Body of pancreas (tissue), 4 donors: ENCODE measurements at regions not wholly inside any gene's neighbourhood (a gene's known extent, or its start where the extent isn't known, plus 50 kb on each side); places are given as distances from the start of the nearest gene placed in this dataset.

ENCODE experiments used
- ATAC-seq: fragments of 150-250 bp; one replicate; pipeline ENCODE4 v1.9.1; 2016
- DNase-seq, 4 donors: peaks; one replicate each; pipeline ENCODE4 v3.0.0-alpha.2; 2019
- H3K27ac ChIP-seq, 4 donors: fragments of 200-600 bp; sonication (generic); 1 replicate in 3 of 4; 2 replicates in 1 of 4; pipeline versions ENCODE4 v1.5.1 to v1.6.1; 2016 to 2019; ENCODE audit warnings: mild to moderate bottlenecking in 1 of 4, mixed read lengths in 1 of 4, moderate library complexity in 1 of 4
- H3K27me3 ChIP-seq, 2 donors: fragments of 200-600 bp; sonication (generic); one replicate each; pipeline ENCODE4 v1.6.0; 2016; ENCODE audit warnings: mild to moderate bottlenecking in 1 of 2
- H3K36me3 ChIP-seq, 2 donors: fragments of 200-600 bp; sonication (generic); replicated peaks in 1 of 2; 2 replicates each; pipeline ENCODE4 v1.5.1; 2016; ENCODE audit warnings: low read depth in 2 of 2; ENCODE audit not compliant: insufficient read depth in 1 of 2
- H3K4me1 ChIP-seq: fragments of 200-600 bp; sonication (generic); one replicate; pipeline ENCODE4 v1.6.0; 2016
- H3K4me3 ChIP-seq, 2 donors: fragments of 200-600 bp; sonication (generic); 1 replicate in 1 of 2; 2 replicates in 1 of 2; pipeline ENCODE4 v1.5.1; 2016 to 2019
- H3K9me3 ChIP-seq, 3 donors: fragments of 200-600 bp; sonication (generic); 1 replicate in 2 of 3; 2 replicates in 1 of 3; pipeline ENCODE4 v1.5.1; 2016
- POLR2A ChIP-seq, 3 donors: fragments of 450-650 bp; IDR thresholded peaks; one replicate each; pipeline ENCODE4 v1.6.1; 2016; ENCODE audit warnings: antibody characterized with exemption in 3 of 3, mild to moderate bottlenecking in 2 of 3
- WGBS, 2 donors: methylation state at CpG; one replicate each; pipeline ENCODE4 v1.1.5; 2017; 5-methylcytosine and 5-hydroxymethylcytosine counted together
- intact Hi-C: fragments of 100-400 bp; cut with DNase I; formaldehyde crosslinking; loops from one replicate; pipeline ENCODE4 v1.15.1; 2023
- TF ChIP-seq, protein P1 (sequence below), 7 experiments: fragments of 450-650 bp in 4 of 7; fragments of 200-600 bp in 3 of 7; sonication (generic) in 3 of 7; IDR thresholded peaks; one replicate each; pipeline ENCODE4 v1.5.1; 2016 to 2019; ENCODE audit warnings: antibody characterized with exemption in 7 of 7

DNA sequence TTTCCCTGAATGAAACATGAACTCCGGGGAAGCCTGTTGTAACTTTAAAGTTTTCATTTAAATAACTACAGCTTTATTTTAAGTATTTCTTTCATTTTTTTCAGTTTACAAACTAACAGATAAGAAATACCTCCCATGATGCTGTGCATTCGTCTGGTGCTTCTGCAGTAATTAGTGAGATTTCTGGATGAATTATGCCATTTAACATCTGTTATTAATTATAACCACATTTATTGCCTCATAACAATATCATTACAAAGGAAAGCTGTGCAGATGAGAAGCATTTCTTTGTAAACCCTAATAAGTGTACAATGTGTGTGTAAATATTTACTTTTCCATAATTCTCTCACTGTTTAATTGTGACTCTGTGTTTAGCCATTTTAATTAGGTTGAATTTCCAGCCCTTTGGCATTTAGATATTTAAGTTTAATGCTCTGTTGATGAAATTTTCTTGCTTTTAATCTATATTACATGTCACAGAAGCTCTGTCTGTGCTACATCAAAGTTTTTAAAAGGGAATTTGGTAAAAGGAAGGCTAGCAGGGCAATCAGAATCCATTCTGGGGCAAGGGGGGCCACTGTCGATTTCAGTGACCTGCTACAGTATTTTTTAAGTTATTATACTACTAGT lies 418.0 kb downstream of the SPATA31D1 start:
- TF ChIP-seq, protein P1, sequence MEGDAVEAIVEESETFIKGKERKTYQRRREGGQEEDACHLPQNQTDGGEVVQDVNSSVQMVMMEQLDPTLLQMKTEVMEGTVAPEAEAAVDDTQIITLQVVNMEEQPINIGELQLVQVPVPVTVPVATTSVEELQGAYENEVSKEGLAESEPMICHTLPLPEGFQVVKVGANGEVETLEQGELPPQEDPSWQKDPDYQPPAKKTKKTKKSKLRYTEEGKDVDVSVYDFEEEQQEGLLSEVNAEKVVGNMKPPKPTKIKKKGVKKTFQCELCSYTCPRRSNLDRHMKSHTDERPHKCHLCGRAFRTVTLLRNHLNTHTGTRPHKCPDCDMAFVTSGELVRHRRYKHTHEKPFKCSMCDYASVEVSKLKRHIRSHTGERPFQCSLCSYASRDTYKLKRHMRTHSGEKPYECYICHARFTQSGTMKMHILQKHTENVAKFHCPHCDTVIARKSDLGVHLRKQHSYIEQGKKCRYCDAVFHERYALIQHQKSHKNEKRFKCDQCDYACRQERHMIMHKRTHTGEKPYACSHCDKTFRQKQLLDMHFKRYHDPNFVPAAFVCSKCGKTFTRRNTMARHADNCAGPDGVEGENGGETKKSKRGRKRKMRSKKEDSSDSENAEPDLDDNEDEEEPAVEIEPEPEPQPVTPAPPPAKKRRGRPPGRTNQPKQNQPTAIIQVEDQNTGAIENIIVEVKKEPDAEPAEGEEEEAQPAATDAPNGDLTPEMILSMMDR (IDR thresholded peaks at IDR 0.05), result no peak
- no peak for TF ChIP-seq POLR2A (IDR thresholded peaks at IDR 0.05)
- Histone ChIP-seq H3K4me1 (no peaks in the 10 kb centered on the region), H3K36me3 (no peaks in the 10 kb centered on the region), H3K9me3 (no peaks in the 10 kb centered on the region), H3K4me3 (no peak overlapping the region), H3K27me3 (no peaks in the 10 kb centered on the region), H3K27ac (no peak overlapping the region)
- intact Hi-C loops, result no loop called here
- WGBS, 2 donors, result 61 to 74% methylated on average over 3 of the region's 3 CpGs
- no peak for ATAC-seq
- no peak for DNase-seq

DNA sequence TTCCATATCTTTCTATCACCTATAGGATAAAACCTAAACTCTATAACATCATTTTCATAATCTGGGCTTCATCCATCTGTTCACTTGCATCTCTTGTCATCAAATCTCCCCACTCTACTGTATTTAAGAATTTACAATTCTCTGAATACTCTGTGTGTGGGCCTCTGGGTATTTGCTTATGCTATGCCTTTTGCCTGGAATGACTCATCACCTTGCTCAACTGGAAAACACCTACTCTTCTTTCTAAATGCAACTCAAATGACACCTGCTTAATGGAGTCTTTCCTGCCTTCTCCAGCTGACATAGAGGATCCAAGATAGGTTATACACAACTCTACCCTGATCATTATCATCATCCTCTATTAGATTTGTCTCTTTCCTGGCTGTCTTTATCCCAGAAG lies 421.7 kb downstream of the SPATA31D1 start:
- H3K27ac ChIP-seq, result no peak overlapping the region
- intact Hi-C loops, result no loop called here
- no peaks in the 10 kb centered on the region for H3K27me3 ChIP-seq
- no peaks in the 10 kb centered on the region for H3K9me3 ChIP-seq
- H3K36me3 ChIP-seq, result no peaks in the 10 kb centered on the region
- H3K4me1 ChIP-seq, result no peaks in the 10 kb centered on the region
- ATAC-seq, result no peak
- TF ChIP-seq, protein P1 (IDR thresholded peaks at IDR 0.05), result no peak
- TF ChIP-seq POLR2A (IDR thresholded peaks at IDR 0.05), result no peak
- DNase-seq, result no peak
- H3K4me3 ChIP-seq, result no peak overlapping the region

DNA sequence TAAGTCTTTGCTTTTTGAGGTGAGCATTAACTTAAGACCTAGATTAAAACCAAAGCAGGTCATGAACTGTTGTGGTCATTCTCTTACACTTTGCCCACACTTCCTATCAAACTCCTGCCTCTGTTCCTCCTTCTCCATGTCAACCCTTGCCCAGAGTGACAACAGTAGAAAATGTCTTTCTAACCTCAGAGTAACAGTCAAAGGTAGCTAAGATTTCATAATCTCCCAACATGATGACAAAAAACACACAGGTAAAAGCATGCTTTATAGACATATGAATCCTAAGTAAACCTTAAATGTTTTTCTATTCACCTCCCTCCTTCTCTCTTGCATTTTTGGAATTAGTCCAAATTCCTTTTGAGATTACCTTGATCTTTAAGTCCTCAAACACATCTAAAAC lies 422.3 kb downstream of the SPATA31D1 start:
- ATAC-seq (no peak), DNase-seq (no peak)
- no peak overlapping the region for H3K27ac ChIP-seq
- no peaks in the 10 kb centered on the region for H3K27me3 ChIP-seq
- no peak overlapping the region for H3K4me3 ChIP-seq
- intact Hi-C loops, result no loop called here
- TF ChIP-seq POLR2A (IDR thresholded peaks at IDR 0.05), result no peak
- TF ChIP-seq, protein P1 (IDR thresholded peaks at IDR 0.05), result no peak
- H3K4me1 ChIP-seq, result no peaks in the 10 kb centered on the region
- no peaks in the 10 kb centered on the region for H3K36me3 ChIP-seq
- H3K9me3 ChIP-seq, result no peaks in the 10 kb centered on the region

DNA sequence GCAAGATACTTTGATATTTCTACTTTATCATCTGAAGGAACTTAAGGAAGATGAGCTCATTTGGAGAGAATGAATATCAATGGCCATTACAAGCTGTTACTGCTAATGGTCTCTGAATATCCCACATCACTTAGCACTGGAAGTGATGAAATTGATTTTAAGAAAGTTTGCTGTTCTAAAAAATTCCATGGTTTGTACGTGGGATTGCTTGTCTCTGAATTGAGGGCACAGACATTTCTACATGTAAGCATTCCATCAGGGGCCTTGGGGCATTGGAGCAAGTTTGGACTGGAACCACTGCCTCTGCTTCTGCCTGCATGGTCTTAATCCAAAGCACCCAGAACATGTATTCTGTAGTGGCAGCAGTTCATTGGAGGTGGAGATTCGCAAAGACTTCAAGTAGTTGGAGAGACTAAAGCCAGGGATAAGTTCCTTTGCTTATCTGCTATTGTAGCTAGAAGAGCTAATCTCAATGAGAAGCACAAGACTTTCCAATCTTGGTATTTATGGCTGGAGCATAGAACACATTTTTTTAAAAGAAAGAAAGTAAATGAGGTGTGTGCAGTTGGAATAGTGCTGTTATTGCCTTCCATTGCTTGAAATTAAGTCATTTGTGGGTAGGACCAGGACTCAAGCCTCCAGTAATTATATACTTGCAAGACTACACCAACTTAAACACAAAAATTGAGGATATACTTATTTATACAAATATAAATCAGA lies 424.2 kb downstream of the SPATA31D1 start:
- no peaks in the 10 kb centered on the region for H3K27me3 ChIP-seq
- H3K27ac ChIP-seq, result no peak overlapping the region
- H3K4me1 ChIP-seq, result no peaks in the 10 kb centered on the region
- no peaks in the 10 kb centered on the region for H3K36me3 ChIP-seq
- TF ChIP-seq, protein P1 (IDR thresholded peaks at IDR 0.05), result no peak
- no peak for TF ChIP-seq POLR2A (IDR thresholded peaks at IDR 0.05)
- H3K4me3 ChIP-seq, result no peak overlapping the region
- DNase-seq, result no peak
- intact Hi-C loops, result no loop called here
- H3K9me3 ChIP-seq, result no peaks in the 10 kb centered on the region
- ATAC-seq, result no peak
- WGBS, 2 donors, result 68 to 69% methylated on average over 2 of the region's 2 CpGs

DNA sequence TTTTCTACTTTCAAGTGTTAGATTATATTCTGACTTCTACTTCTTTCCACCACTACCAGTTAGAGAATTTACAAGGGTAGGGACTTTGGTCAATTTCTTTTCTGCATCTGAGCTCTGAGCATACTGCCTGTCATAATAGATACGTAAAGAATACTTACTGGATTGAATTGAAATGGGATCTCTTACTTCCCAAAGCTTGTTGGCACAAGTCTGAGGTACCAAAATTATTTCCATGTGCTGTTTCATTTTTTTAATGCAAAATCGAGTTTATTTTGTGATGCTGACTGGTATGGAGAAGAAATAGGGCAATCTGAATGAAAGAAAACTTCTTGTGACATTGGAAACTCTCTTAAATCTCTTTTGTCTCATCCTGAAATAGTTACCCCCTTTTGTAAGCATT lies 428.9 kb downstream of the SPATA31D1 start:
- no peaks in the 10 kb centered on the region for H3K9me3 ChIP-seq
- H3K36me3 ChIP-seq, result no peaks in the 10 kb centered on the region
- ATAC-seq, result no peak
- DNase-seq, result no peak
- intact Hi-C loops, result no loop called here
- TF ChIP-seq, protein P1 (IDR thresholded peaks at IDR 0.05), result no peak
- no peak for TF ChIP-seq POLR2A (IDR thresholded peaks at IDR 0.05)
- H3K4me3 ChIP-seq, result no peak overlapping the region
- WGBS, 2 donors, result 52 to 53% methylated on average over 2 of the region's 2 CpGs
- no peaks in the 10 kb centered on the region for H3K27me3 ChIP-seq
- H3K27ac ChIP-seq, result no peak overlapping the region
- H3K4me1 ChIP-seq, result no peaks in the 10 kb centered on the region
